Caco-2 (cell line): ENCODE measurements at regions not wholly inside any gene's neighbourhood (a gene's known extent, or its start where the extent isn't known, plus 50 kb on each side); places are given as distances from the start of the nearest gene placed in this dataset.
A peak's percentile ranks its signal among the peaks of the same experiment; 100 is the strongest.

Experiments used
- BruUV-seq: library from RNA; stranded (reverse); fragments of 400-500 nt; replicated peaks from 2 replicates; lab custom pipeline; 2021; lab: Mats Ljungman, UMichigan
- CTCF ChIA-PET: fragments of 300-600 bp; sonication (Branson Sonifier 250); formaldehyde crosslinking; loops from one replicate; lab custom pipeline; 2022; ENCODE audit warnings: antibody characterized with exemption; lab: Charles Lee
- POLR2A ChIA-PET: fragments of 300-600 bp; sonication (Branson Sonifier 250); formaldehyde crosslinking; loops from one replicate; lab custom pipeline; 2022; ENCODE audit warnings: antibody characterized with exemption; lab: Charles Lee
- DNase-seq, 2 experiments: peaks; one replicate each; pipeline versions ENCODE4 v3.0.0 to v3.0.0-alpha.2; 2020 to 2022
- H3K27me3 ChIP-seq: replicated peaks from 2 replicates; pipeline ENCODE4 v1.6.0; 2011; ENCODE audit warnings: low read length; ENCODE audit not compliant: control insufficient read depth, insufficient read depth
- H3K36me3 ChIP-seq: 2 replicates; pipeline ENCODE4 v1.5.1; 2011; ENCODE audit warnings: low read length; ENCODE audit not compliant: control insufficient read depth, insufficient read depth
- H3K4me1 ChIP-seq: fragments of 250-450 bp; sonication (Bioruptor Pico); 2 replicates; pipeline ENCODE4 v1.5.1; 2020; ENCODE audit warnings: mild to moderate bottlenecking
- H3K4me3 ChIP-seq: 2 replicates; pipeline ENCODE4 v1.5.1; 2011; ENCODE audit warnings: low read depth, mild to moderate bottlenecking, control low read depth, low read length
- H3K9me3 ChIP-seq: fragments of 250-450 bp; sonication (Bioruptor Pico); 2 replicates; pipeline ENCODE4 v1.5.1; 2020; ENCODE audit warnings: mild to moderate bottlenecking, moderate library complexity
- H3K27ac Mint-ChIP-seq: one replicate; pipeline ENCODE4 v1.8.0; 2022; ENCODE audit warnings: mixed read lengths; ENCODE audit not compliant: unreplicated experiment
- H3K27me3 Mint-ChIP-seq: one replicate; pipeline ENCODE4 v1.8.0; 2022; ENCODE audit warnings: mixed read lengths; ENCODE audit not compliant: insufficient read depth, unreplicated experiment
- H3K36me3 Mint-ChIP-seq: one replicate; pipeline ENCODE4 v1.8.0; 2022; ENCODE audit warnings: mild to moderate bottlenecking, mixed read lengths; ENCODE audit not compliant: insufficient read depth, unreplicated experiment
- H3K4me1 Mint-ChIP-seq: one replicate; pipeline ENCODE4 v1.8.0; 2022; ENCODE audit warnings: low read depth, mixed read lengths; ENCODE audit not compliant: unreplicated experiment
- H3K4me3 Mint-ChIP-seq: one replicate; pipeline ENCODE4 v1.8.0; 2022; ENCODE audit warnings: mild to moderate bottlenecking, moderate library complexity, mixed read lengths; ENCODE audit not compliant: unreplicated experiment
- H3K9me3 Mint-ChIP-seq: one replicate; pipeline ENCODE4 v1.8.0; 2022; ENCODE audit warnings: mixed read lengths; ENCODE audit not compliant: unreplicated experiment
- CTCF ChIP-seq, 2 experiments: fragments of 200-600 bp in 1 of 2; IDR thresholded peaks; 1 replicate in 1 of 2; 2 replicates in 1 of 2; pipeline versions ENCODE4 v1.5.1 to v1.8.0; 2011 to 2022; ENCODE audit warnings: antibody characterized with exemption in 1 of 2, control low read depth in 1 of 2, inconsistent platforms in 1 of 2, low read depth in 1 of 2, low read length in 1 of 2, mild to moderate bottlenecking in 1 of 2, moderate library complexity in 1 of 2; ENCODE audit not compliant: insufficient read depth in 1 of 2, severe bottlenecking in 1 of 2, unreplicated experiment in 1 of 2
- intact Hi-C: fragments of 100-400 bp; cut with micrococcal nuclease; formaldehyde crosslinking; loops from one replicate; pipeline ENCODE4 v1.10.0; 2022; ENCODE audit not compliant: unreplicated experiment

DNA sequence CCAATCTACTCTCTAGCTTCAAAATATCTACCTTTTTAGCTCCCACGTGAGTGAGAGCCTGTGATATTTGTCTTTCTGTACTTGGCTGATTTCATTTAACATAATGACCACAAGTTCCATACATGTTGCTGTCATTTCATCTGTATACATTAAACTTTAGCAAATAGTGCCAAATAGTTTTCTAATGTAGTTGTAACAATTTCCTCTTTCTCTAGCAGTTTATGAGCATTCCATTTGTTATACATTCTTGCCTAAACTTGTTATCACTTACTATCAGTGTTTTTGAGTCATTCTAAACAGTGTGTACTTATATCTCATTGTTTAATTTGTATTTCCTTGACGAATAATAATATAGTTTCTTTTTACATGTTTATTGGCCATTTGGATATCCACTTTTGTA lies 77.2 kb downstream of the NEUROD6 start:
- ChIA-PET POLR2A (no interaction called here), CTCF (no interaction called here)
- Mint-ChIP-seq H3K27me3 (peaks cover 20% of the 10 kb centered on the region), H3K9me3 (no peaks in the 10 kb centered on the region), H3K27ac (no peak overlapping the region), H3K4me1 (no peaks in the 10 kb centered on the region), H3K4me3 (no peak overlapping the region), H3K36me3 (no peaks in the 10 kb centered on the region)
- intact Hi-C loops = no loop called here
- TF ChIP-seq CTCF (IDR thresholded peaks at IDR 0.05; ENCODE audit: insufficient read depth in 1 of 2, low read depth in 1 of 2, low read length in 1 of 2, severe bottlenecking in 1 of 2, unreplicated experiment in 1 of 2) = no peak
- H3K27me3 ChIP-seq = no peaks in the 10 kb centered on the region
- no peak for DNase-seq
- no peaks in the 10 kb centered on the region for H3K36me3 ChIP-seq
- no peaks in the 10 kb centered on the region for H3K4me1 ChIP-seq
- no peaks in the 10 kb centered on the region for H3K9me3 ChIP-seq
- H3K4me3 ChIP-seq = no peak overlapping the region
- no TSS peak for BruUV-seq

DNA sequence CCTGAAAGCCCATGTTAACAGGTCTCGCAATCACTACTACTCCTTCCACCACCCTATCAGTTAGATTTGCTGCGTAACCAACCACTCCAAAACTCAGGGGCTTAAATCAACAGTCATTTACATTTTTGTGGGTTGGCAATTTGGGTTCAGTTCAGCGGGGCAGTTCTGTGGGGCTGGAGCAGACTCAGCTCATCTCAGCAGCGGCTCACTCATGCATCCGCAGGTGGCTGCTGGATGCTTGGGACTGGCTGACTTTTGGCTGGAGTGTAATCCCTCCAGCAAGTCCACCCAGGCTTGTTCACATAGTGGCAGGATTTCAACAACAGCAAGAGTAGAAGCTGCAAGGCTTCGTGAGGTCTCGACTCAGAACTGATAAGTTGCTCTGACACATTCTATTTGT lies 79.2 kb downstream of the NEUROD6 start:
- no peak overlapping the region for H3K27ac Mint-ChIP-seq
- intact Hi-C loops = no loop called here
- ChIA-PET POLR2A (interaction anchor here (0.7 kb wide), 1 partner anchor 9 kb away, joined by 3 read pairs; no protein-coding TSS in a partner anchor), CTCF (no interaction called here)
- BruUV-seq = no TSS peak
- Histone ChIP-seq H3K27me3 (no peaks in the 10 kb centered on the region), H3K9me3 (no peaks in the 10 kb centered on the region), H3K4me1 (no peaks in the 10 kb centered on the region), H3K36me3 (no peaks in the 10 kb centered on the region), H3K4me3 (no peak overlapping the region)
- no peak for TF ChIP-seq CTCF (IDR thresholded peaks at IDR 0.05; ENCODE audit: insufficient read depth in 1 of 2, low read depth in 1 of 2, low read length in 1 of 2, severe bottlenecking in 1 of 2, unreplicated experiment in 1 of 2)
- peaks cover 11% of the 10 kb centered on the region for H3K27me3 Mint-ChIP-seq
- no peak overlapping the region for H3K4me3 Mint-ChIP-seq
- no peaks in the 10 kb centered on the region for H3K9me3 Mint-ChIP-seq
- DNase-seq = peak in 1 of 2 experiments; percentile 4
- H3K36me3 Mint-ChIP-seq = no peaks in the 10 kb centered on the region
- H3K4me1 Mint-ChIP-seq = no peaks in the 10 kb centered on the region

DNA sequence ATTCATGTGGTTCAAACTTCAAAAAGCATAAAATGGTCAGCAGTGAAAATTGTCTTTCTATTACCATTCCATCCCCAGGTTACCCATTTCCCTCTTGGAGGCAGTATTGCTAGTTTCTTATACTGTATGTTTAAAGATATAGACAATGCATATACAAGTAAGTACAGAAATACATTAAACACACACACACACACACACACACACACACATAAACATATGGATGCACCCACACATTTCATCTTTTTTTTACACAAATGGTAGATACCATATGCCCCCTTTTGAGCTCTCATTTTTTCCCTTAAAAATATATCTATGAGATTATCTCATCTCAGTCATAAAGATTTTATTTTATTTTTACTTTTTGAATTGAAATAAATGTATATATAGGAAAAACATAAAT lies 79.7 kb downstream of the NEUROD6 start:
- Histone ChIP-seq H3K4me3 (no peak overlapping the region), H3K27me3 (no peaks in the 10 kb centered on the region), H3K4me1 (no peaks in the 10 kb centered on the region), H3K36me3 (no peaks in the 10 kb centered on the region), H3K9me3 (no peaks in the 10 kb centered on the region)
- intact Hi-C loops = no loop called here
- no peaks in the 10 kb centered on the region for H3K4me1 Mint-ChIP-seq
- CTCF ChIA-PET = no interaction called here
- peaks cover 10% of the 10 kb centered on the region for H3K27me3 Mint-ChIP-seq
- BruUV-seq = no TSS peak
- no peak for DNase-seq
- H3K36me3 Mint-ChIP-seq = no peaks in the 10 kb centered on the region
- no peak overlapping the region for H3K4me3 Mint-ChIP-seq
- no peak for TF ChIP-seq CTCF (IDR thresholded peaks at IDR 0.05; ENCODE audit: insufficient read depth in 1 of 2, low read depth in 1 of 2, low read length in 1 of 2, severe bottlenecking in 1 of 2, unreplicated experiment in 1 of 2)
- no peak overlapping the region for H3K27ac Mint-ChIP-seq
- POLR2A ChIA-PET = interaction anchor here (0.7 kb wide), 1 partner anchor 9 kb away, joined by 3 read pairs; no protein-coding TSS in a partner anchor
- no peaks in the 10 kb centered on the region for H3K9me3 Mint-ChIP-seq
